Spleen (tissue), 7 donors: ENCODE measurements at regions not wholly inside any gene's neighbourhood (a gene's known extent, or its start where the extent isn't known, plus 50 kb on each side); places are given as distances from the start of the nearest gene placed in this dataset.

Source experiments
- CTCF ChIP-seq, 11 experiments: fragments of 200-600 bp in 7 of 11; fragments of 450-650 bp in 4 of 11; sonication (generic) in 4 of 11; IDR thresholded peaks in 8 of 11; conservative IDR thresholded peaks in 3 of 11; 1 replicate in 7 of 11; 2 replicates in 4 of 11; pipeline versions ENCODE4 v1.4.0 to v1.8.0; 2016 to 2021; ENCODE audit warnings: antibody characterized with exemption in 11 of 11, inconsistent platforms in 4 of 11, mild to moderate bottlenecking in 1 of 11
- POLR2A ChIP-seq, 3 donors: fragments of 450-650 bp; IDR thresholded peaks; one replicate each; pipeline ENCODE4 v1.5.1; 2017; ENCODE audit warnings: antibody characterized with exemption in 3 of 3, mild to moderate bottlenecking in 1 of 3
- POLR2AphosphoS5 ChIP-seq, 3 donors: sonication (generic); formaldehyde crosslinking; IDR thresholded peaks; one replicate each; pipeline ENCODE4 v1.5.1; 2017; ENCODE audit warnings: antibody characterized with exemption in 3 of 3
- donor health status: DM: no; HTN: no; CAD: no; lungs with moderate emphysema.
- donor health status: DM: no; HTN: no; CAD: no.
- donor health status: DM: no; HTN: no; CAD: no.

GRCh38 chr5:42120070-42120469 is 195.0 kb downstream of the FBXO4 start:
- TF ChIP-seq CTCF (IDR thresholded peaks at IDR 0.05 in 8 of 11, conservative IDR thresholded peaks at IDR 0.05 in 3 of 11) (no peak), POLR2AphosphoS5 (IDR thresholded peaks at IDR 0.05) (no peak), POLR2A (IDR thresholded peaks at IDR 0.05) (no peak)
